SK-N-MC (cell line): ENCODE measurements at regions not wholly inside any gene's neighbourhood (a gene's known extent, or its start where the extent isn't known, plus 50 kb on each side); places are given as distances from the start of the nearest gene placed in this dataset.
"Not testable (repeated sequence)": the region's sequence is repeated elsewhere in the genome, so short reads cannot be mapped to it uniquely, and the experiment has no call there.

ENCODE experiments used
- DNase-seq: peaks from one replicate; pipeline ENCODE4 v3.0.0-alpha.2; 2011; ENCODE audit warnings: low read depth, low spot score
- H3K27ac ChIP-seq: fragments of 200-600 bp; sonication (generic); 2 replicates; pipeline ENCODE4 v1.5.1; 2016; ENCODE audit warnings: mixed run types
- H3K36me3 ChIP-seq: fragments of 200-600 bp; sonication (generic); 2 replicates; pipeline ENCODE4 v1.6.1; 2017; ENCODE audit warnings: antibody characterized with exemption, low read length, mixed read lengths; ENCODE audit not compliant: insufficient read depth
- H3K4me3 ChIP-seq: fragments of 200-600 bp; sonication (generic); 2 replicates; pipeline ENCODE4 v1.5.1; 2016
- H3K9ac ChIP-seq: fragments of 200-600 bp; sonication (generic); 2 replicates; pipeline ENCODE4 v1.8.0; 2017; ENCODE audit warnings: mixed run types, mixed read lengths; ENCODE audit not compliant: insufficient read length
- H3K9me3 ChIP-seq: fragments of 200-600 bp; sonication (generic); 2 replicates; pipeline ENCODE4 v1.6.1; 2017; ENCODE audit warnings: low read depth, mild to moderate bottlenecking, antibody characterized with exemption, low read length, moderate library complexity, mixed read lengths
- EZH2 ChIP-seq: fragments of 200-600 bp; sonication (generic); IDR thresholded peaks from one replicate; pipeline ENCODE4 v1.6.1; 2017; ENCODE audit warnings: antibody characterized with exemption
- FOXP2 ChIP-seq: optimal IDR thresholded peaks from 2 replicates; pipeline ENCODE3; 2011; ENCODE audit warnings: mild to moderate bottlenecking, moderate library complexity; ENCODE audit not compliant: insufficient read depth; ENCODE audit errors: extremely low read length, control extremely low read depth
- POLR2AphosphoS5 ChIP-seq: IDR thresholded peaks from 2 replicates; pipeline ENCODE4 v1.6.1; 2012; ENCODE audit warnings: mild to moderate bottlenecking, low read depth, low read length, borderline replicate concordance

DNA sequence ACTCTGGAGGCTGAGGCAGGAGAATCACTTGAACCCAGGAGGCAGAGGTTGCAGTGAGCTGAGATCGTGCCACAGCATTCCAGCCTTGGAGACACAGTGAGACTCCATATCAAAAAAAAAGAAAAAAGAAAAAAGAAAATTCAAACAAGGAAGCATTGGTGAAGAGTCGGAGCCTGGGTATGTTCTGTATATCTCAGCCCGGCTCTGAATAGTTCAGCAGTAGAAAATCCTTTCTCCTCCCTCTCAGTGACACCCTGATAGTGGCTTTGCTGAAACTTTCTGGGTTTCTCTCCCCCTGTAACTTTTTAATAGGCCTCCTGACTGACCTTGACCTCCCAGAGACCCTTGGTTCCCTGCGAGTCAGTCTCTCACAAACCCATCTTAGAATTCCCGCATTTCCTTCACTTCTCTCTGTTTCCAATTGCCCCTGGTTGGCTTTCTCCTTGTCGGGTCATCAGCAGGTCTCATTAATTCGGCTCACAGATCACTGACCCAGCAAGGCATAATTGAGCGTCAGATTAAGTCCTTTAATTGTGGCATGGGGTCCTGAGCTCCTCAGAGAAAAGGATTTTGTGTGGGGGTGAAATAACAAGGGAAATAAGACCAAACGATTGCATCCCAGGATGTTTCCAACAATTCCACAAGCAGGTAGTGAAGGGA is 541.6 kb upstream of the NRP1 start:
- Histone ChIP-seq H3K36me3 (no peaks in the 10 kb centered on the region), H3K9ac (no peak overlapping the region), H3K9me3 (no peaks in the 10 kb centered on the region), H3K4me3 (no peak overlapping the region), H3K27ac (no peak overlapping the region)
- DNase-seq: no peak
- TF ChIP-seq POLR2AphosphoS5 (no peak), EZH2 (no peak), FOXP2 (no peak)

DNA sequence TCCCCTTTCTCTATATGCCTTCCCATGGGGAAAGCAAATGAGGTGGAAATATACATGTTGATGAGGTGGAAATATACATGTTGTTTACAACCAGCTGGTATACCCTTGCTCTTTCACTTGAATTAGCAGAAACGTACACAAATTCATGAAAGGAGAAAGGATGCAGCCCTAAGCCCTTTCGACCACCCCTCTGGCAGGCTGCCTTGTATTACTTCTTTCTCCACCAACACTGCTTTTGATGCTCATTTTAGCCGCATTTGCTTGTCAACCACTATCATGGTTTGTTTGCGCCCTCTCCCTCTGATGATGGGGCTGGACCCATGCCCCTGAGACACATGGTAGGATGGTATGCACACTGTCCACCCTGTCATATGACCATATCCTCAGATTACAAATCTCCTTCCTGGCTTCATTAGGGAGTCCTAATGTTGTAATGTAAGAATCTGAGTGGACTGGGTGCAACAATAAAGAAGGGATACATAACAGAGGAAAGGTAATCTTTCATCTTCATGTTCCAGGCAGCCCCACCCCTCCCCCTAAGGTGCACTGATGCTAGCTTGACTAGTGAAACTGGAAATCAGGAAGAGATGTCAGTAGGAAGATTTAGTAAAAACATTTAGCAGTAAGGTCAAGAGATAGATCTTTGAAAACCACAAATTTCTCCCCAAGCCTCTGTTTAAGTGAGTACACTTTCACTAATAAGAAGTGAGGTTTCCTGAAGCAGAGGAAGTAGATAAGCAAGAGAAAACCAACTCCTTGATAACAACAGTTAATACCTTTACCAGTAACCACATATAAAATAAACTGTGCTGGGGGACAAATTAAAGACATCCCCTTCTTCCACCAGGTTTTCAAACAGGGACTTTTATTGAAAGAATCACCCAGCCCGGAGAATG is 536.8 kb upstream of the NRP1 start:
- Histone ChIP-seq H3K36me3 (no peaks in the 10 kb centered on the region), H3K4me3 (no peak overlapping the region), H3K27ac (no peak overlapping the region), H3K9ac (no peak overlapping the region), H3K9me3 (no peaks in the 10 kb centered on the region)
- TF ChIP-seq POLR2AphosphoS5: no peak
- DNase-seq: no peak

DNA sequence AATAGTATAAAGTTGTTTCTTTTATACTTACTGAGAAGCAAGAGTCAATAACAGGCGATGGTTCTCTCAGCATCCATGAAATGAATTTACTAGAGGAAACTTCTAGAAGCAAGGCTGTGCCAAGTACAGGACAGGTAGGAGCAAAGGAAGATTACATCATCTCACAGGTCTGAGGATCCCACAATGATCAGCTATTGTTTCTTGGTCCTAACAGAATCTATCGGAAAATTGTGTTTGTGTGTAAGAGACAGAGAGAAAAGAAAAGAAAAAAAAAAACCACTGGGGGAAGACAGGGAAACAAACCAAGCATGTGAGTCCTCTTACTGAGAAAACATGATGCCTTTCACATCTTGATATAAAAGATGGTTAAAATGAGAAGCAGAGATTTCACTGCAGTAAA is 535.0 kb upstream of the NRP1 start:
- Histone ChIP-seq H3K9ac (no peak overlapping the region), H3K9me3 (no peaks in the 10 kb centered on the region), H3K27ac (no peak overlapping the region), H3K36me3 (no peaks in the 10 kb centered on the region), H3K4me3 (no peak overlapping the region)
- no peak for DNase-seq
- TF ChIP-seq EZH2 (no peak), FOXP2 (no peak), POLR2AphosphoS5 (no peak)

DNA sequence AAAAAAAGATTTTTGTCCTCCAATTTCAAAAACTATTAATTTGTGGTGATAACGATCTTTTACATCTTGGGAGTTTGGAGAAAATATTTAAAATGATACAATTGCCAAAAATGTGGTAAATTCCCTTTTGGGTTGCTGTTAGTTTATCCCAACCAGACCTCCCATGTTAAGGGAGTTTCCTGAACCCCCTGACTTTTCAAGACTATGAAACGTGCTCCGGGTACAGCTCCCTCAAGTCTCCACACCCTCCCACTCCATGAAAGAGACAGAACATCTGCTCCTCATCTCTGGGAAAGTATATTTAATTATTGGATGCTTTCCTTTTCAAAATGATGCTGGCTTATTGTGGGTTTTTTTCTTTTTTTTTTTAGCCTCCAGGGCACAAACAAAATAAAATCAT is 534.6 kb upstream of the NRP1 start:
- DNase-seq: no peak
- Histone ChIP-seq H3K9me3 (no peaks in the 10 kb centered on the region), H3K4me3 (no peak overlapping the region), H3K27ac (no peak overlapping the region), H3K36me3 (no peaks in the 10 kb centered on the region), H3K9ac (no peak overlapping the region)
- TF ChIP-seq FOXP2: no peak
- TF ChIP-seq POLR2AphosphoS5: no peak
- TF ChIP-seq EZH2: no peak

DNA sequence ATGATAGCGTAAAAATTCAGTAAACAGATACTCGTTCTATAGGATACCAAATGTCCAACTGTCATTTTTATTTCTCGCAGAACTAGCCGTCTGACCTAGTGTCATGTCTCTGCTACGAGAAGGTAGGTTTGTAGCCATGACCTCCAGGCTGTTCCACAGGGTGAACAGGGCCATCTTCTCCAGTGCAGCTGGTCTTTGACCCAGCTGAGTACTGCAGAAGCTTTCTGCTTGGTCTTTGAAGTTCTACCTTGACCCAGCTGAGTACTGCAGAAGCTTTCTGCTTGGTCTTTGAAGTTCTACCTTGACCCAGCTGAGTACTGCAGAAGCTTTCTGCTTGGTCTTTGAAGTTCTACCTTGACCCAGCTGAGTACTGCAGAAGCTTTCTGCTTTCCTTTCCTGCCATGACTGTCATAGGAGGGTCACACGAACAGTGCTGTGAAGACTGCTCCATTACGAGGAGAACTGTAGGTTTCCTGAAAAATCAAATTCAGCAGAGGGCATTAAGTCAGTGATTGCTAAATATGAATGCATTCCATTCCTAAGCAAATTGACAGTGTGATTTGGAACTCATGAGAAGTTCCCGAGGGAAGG is 532.8 kb upstream of the NRP1 start:
- H3K27ac ChIP-seq, H3K4me3 ChIP-seq, H3K36me3 ChIP-seq, DNase-seq, H3K9ac ChIP-seq, H3K9me3 ChIP-seq: not testable (repeated sequence)

DNA sequence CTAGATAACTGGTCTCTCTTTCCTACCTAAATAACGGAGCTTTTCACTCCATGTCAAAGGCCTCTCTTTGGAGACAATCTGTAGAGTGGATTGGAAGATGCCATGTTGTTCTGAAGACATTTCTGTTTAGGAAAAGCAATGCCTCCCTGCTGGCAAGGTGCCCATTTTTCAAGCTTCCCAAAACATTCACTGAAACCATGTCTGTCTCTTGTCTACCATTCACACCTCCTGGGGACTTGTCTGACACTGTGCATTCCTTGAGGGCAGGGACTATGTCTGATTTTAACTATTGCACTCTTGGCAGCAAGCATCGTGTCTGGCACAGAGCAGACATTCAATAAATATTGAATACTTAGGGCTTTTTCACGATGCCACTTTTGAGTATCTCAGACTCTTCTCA is 528.9 kb upstream of the NRP1 start:
- Histone ChIP-seq H3K9me3 (no peaks in the 10 kb centered on the region), H3K9ac (no peak overlapping the region), H3K27ac (no peak overlapping the region), H3K36me3 (no peaks in the 10 kb centered on the region), H3K4me3 (no peak overlapping the region)
- no peak for TF ChIP-seq EZH2
- no peak for TF ChIP-seq FOXP2
- no peak for TF ChIP-seq POLR2AphosphoS5
- DNase-seq: no peak

DNA sequence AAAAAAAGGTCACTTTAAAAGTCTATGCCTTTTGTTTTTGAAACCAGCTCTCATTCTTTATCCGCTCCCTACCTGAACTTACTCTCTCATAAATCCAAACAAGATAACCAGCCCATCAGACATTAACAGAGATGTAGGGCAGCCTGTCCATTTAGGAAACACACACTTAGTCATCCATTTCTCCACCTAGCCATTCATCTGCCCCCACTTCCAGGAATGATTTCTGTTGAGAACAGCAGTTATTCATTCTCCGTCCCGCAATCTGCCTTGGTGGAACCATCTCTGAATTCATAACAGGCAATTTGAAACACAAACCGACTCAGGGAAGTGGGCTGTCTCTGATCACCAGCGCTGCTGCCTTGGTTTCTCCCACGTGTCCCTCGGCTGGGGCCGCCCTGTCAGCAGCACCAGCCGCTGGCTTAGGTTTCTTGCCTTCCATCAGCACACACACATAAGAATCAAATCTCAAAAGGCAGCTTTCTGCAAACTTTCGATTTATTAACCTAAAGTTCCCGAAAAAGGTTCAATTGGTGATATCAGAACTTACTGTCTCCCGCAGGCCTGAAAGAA is 528.2 kb upstream of the NRP1 start:
- Histone ChIP-seq H3K9ac (no peak overlapping the region), H3K9me3 (no peaks in the 10 kb centered on the region), H3K36me3 (no peaks in the 10 kb centered on the region), H3K4me3 (no peak overlapping the region), H3K27ac (no peak overlapping the region)
- DNase-seq: no peak
- TF ChIP-seq FOXP2 (no peak), EZH2 (no peak), POLR2AphosphoS5 (no peak)

DNA sequence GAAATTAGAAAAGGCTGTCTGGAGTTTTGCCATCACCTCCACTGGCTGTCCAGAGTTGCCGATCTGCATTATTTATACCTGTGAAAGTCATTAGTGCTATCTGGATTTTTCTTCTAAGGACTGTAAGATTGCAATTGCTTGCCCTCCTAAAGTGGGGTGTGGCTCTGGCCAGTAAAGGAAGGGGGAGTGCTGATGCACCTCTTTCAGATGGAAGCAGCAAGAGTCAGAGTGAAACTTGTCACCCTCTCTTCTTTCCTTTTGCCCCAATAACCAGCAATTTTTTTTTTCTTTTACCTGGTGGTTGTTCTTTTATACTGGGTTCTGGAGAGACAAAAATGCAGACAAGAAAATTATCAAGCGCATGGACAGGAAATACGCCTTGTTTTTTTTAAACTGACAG is 527.4 kb upstream of the NRP1 start:
- TF ChIP-seq EZH2: no peak
- TF ChIP-seq FOXP2: no peak
- no peak for TF ChIP-seq POLR2AphosphoS5
- Histone ChIP-seq H3K36me3 (no peaks in the 10 kb centered on the region), H3K27ac (no peak overlapping the region), H3K9me3 (no peaks in the 10 kb centered on the region), H3K4me3 (no peak overlapping the region), H3K9ac (no peak overlapping the region)
- DNase-seq: no peak
